HCT116 (cell line): ENCODE measurements at regions not wholly inside any gene's neighbourhood (a gene's known extent, or its start where the extent isn't known, plus 50 kb on each side); places are given as distances from the start of the nearest gene placed in this dataset.

Source experiments
- ATAC-seq: fragments of 200-7000 bp; cut with Tn5 transposase; 2 replicates; pipeline ENCODE4 v1.9.1; 2020; ENCODE audit warnings: mild to moderate bottlenecking, moderate library complexity
- BruUV-seq: library from RNA; stranded (reverse); fragments of 400-500 nt; replicated peaks from 2 replicates; lab custom pipeline; 2021; lab: Mats Ljungman, UMichigan
- CTCF ChIA-PET: fragments of 300-600 bp; sonication (Branson Sonifier 250); formaldehyde crosslinking; loops from one replicate; lab custom pipeline; 2021; ENCODE audit warnings: antibody characterized with exemption; lab: Charles Lee
- POLR2A ChIA-PET: fragments of 300-600, 350-600 bp; sonication (Branson Sonifier 250); formaldehyde crosslinking; loops from one replicate; lab custom pipeline; 2021; ENCODE audit warnings: antibody characterized with exemption; lab: Charles Lee
- RAD21 ChIA-PET, 2 experiments: fragments of 300-600 bp; sonication (Branson Sonifier 250); formaldehyde crosslinking; loops; one replicate each; lab custom pipeline; 2023; ENCODE audit warnings: low total read pairs in 2 of 2; ENCODE audit not compliant: uncharacterized antibody in 2 of 2, unreplicated experiment in 2 of 2, low non-redundant PET in 1 of 2; lab: Charles Lee
- DNase-seq: peaks from one replicate; pipeline ENCODE4 v3.0.0-alpha.2; 2010; ENCODE audit warnings: low read depth, low spot score
- H2AFZ ChIP-seq: fragments of 200-600 bp; shearing (Covaris generic), sonication (generic); 2 replicates; pipeline ENCODE4 v1.6.1; 2017; ENCODE audit warnings: low read depth, mixed run types, mixed read lengths, antibody characterized with exemption, low read length; ENCODE audit not compliant: poor library complexity, severe bottlenecking
- H3K27ac ChIP-seq: 2 replicates; pipeline ENCODE4 v1.5.1; 2012; ENCODE audit warnings: low read depth, low read length
- H3K27me3 ChIP-seq: fragments of 200-600 bp; sonication (generic); 2 replicates; pipeline ENCODE4 v1.6.1; 2016; ENCODE audit warnings: mixed run types, low read length, mixed read lengths; ENCODE audit not compliant: insufficient read depth
- H3K36me3 ChIP-seq, 2 experiments: fragments of 200-500 bp in 1 of 2; fragments of 200-600 bp in 1 of 2; sonication (Bioruptor generic) in 1 of 2; sonication (generic) in 1 of 2; 2 replicates each; pipeline versions ENCODE4 v1.5.1 to v1.6.1; 2014 to 2016; ENCODE audit warnings: low read length in 2 of 2, inconsistent platforms in 1 of 2, mixed read lengths in 1 of 2, mixed run types in 1 of 2; ENCODE audit not compliant: insufficient read depth in 2 of 2, control insufficient read depth in 1 of 2
- H3K4me1 ChIP-seq, 2 experiments: fragments of 200-600 bp in 1 of 2; sonication (generic) in 1 of 2; 2 replicates each; pipeline versions ENCODE4 v1.5.1 to v1.6.1; 2012 to 2017; ENCODE audit warnings: low read length in 2 of 2, inconsistent platforms in 1 of 2, mild to moderate bottlenecking in 1 of 2, mixed read lengths in 1 of 2, mixed run types in 1 of 2, moderate library complexity in 1 of 2; ENCODE audit not compliant: insufficient read depth in 2 of 2, control insufficient read depth in 1 of 2
- H3K4me2 ChIP-seq: fragments of 200-600 bp; sonication (generic); 2 replicates; pipeline ENCODE4 v1.6.1; 2017; ENCODE audit warnings: mixed run types, low read length, mixed read lengths
- H3K4me3 ChIP-seq, 2 experiments: fragments of 200-600 bp in 1 of 2; sonication (generic) in 1 of 2; replicated peaks in 1 of 2; 2 replicates each; pipeline ENCODE4 v1.5.1; 2011 to 2016; ENCODE audit warnings: low read length in 2 of 2, control low read depth in 1 of 2, low read depth in 1 of 2, mild to moderate bottlenecking in 1 of 2, mixed read lengths in 1 of 2, mixed run types in 1 of 2
- H3K79me2 ChIP-seq: fragments of 200-600 bp; sonication (generic); 2 replicates; pipeline ENCODE4 v1.6.1; 2017; ENCODE audit warnings: mild to moderate bottlenecking, mixed run types, low read length, moderate library complexity, mixed read lengths; ENCODE audit not compliant: insufficient read depth
- H3K9ac ChIP-seq: fragments of 200-600 bp; sonication (generic); 2 replicates; pipeline ENCODE4 v1.6.1; 2016; ENCODE audit warnings: low read length, mixed read lengths
- H3K9me2 ChIP-seq: fragments of 200-600 bp; sonication (generic), shearing (Covaris generic); 2 replicates; pipeline ENCODE4 v1.6.1; 2017; ENCODE audit warnings: mixed run types, mild to moderate bottlenecking, moderate library complexity; ENCODE audit not compliant: insufficient read depth
- H3K9me3 ChIP-seq, 2 experiments: fragments of 200-500 bp in 1 of 2; fragments of 200-600 bp in 1 of 2; sonication (Bioruptor generic) in 1 of 2; sonication (generic) in 1 of 2; 2 replicates each; pipeline ENCODE4 v1.6.1; 2014 to 2017; ENCODE audit warnings: low read length in 2 of 2, mixed read lengths in 2 of 2, inconsistent platforms in 1 of 2, low read depth in 1 of 2, mild to moderate bottlenecking in 1 of 2, mixed run types in 1 of 2, moderate library complexity in 1 of 2; ENCODE audit not compliant: control insufficient read depth in 1 of 2, insufficient read depth in 1 of 2
- H4K20me1 ChIP-seq: fragments of 200-600 bp; sonication (generic), shearing (Covaris generic); 2 replicates; pipeline ENCODE4 v1.6.1; 2017; ENCODE audit warnings: mixed run types, mild to moderate bottlenecking, moderate library complexity; ENCODE audit not compliant: insufficient read depth
- ATF3 ChIP-seq: IDR thresholded peaks from 2 replicates; pipeline ENCODE4 v1.6.1; 2012
- CBX3 ChIP-seq: IDR thresholded peaks from 2 replicates; pipeline ENCODE4 v1.6.1; 2012; ENCODE audit warnings: low read depth
- CTCF ChIP-seq, 3 experiments: fragments of 200-600 bp in 1 of 3; sonication (generic) in 1 of 3; IDR thresholded peaks in 2 of 3; conservative IDR thresholded peaks in 1 of 3; 2 replicates each; pipeline ENCODE4 v1.5.1; 2012 to 2017; ENCODE audit warnings: low read depth in 2 of 3, low read length in 2 of 3, antibody characterized with exemption in 1 of 3, borderline replicate concordance in 1 of 3, control low read depth in 1 of 3, mild to moderate bottlenecking in 1 of 3, mixed read lengths in 1 of 3, mixed run types in 1 of 3, moderate library complexity in 1 of 3; ENCODE audit not compliant: insufficient read depth in 1 of 3
- EGR1 ChIP-seq: IDR thresholded peaks from 2 replicates; pipeline ENCODE4 v1.6.1; 2012; ENCODE audit warnings: low read depth
- ELF1 ChIP-seq: IDR thresholded peaks from 2 replicates; pipeline ENCODE4 v1.6.1; 2012; ENCODE audit warnings: low read depth, borderline replicate concordance
- EZH2 ChIP-seq: fragments of 200-600 bp; sonication (generic); IDR thresholded peaks from 2 replicates; pipeline ENCODE4 v1.6.1; 2017; ENCODE audit warnings: antibody characterized with exemption, mixed run types
- EZH2phosphoT487 ChIP-seq: fragments of 200-600 bp; IDR thresholded peaks from 2 replicates; pipeline ENCODE4 v1.6.1; 2018; ENCODE audit warnings: antibody characterized with exemption, borderline replicate concordance
- JUND ChIP-seq: IDR thresholded peaks from 2 replicates; pipeline ENCODE4 v1.6.1; 2012
- MAX ChIP-seq: IDR thresholded peaks from 2 replicates; pipeline ENCODE4 v1.6.1; 2012
- POLR2AphosphoS5 ChIP-seq: IDR thresholded peaks from 2 replicates; pipeline ENCODE4 v1.6.1; 2011; ENCODE audit warnings: mild to moderate bottlenecking, low read depth, low read length, moderate library complexity
- RAD21 ChIP-seq: IDR thresholded peaks from 2 replicates; pipeline ENCODE4 v1.6.1; 2012; ENCODE audit warnings: low read depth, mild to moderate bottlenecking
- REST ChIP-seq: IDR thresholded peaks from 2 replicates; pipeline ENCODE4 v1.6.1; 2012; ENCODE audit warnings: low read depth
- SIN3A ChIP-seq: IDR thresholded peaks from 2 replicates; pipeline ENCODE4 v1.6.1; 2012; ENCODE audit warnings: low read depth
- SP1 ChIP-seq: IDR thresholded peaks from 2 replicates; pipeline ENCODE4 v1.6.1; 2012; ENCODE audit warnings: low read depth
- YY1 ChIP-seq: IDR thresholded peaks from 2 replicates; pipeline ENCODE4 v1.6.1; 2011; ENCODE audit warnings: low read length, low read depth, moderate library complexity, mild to moderate bottlenecking; ENCODE audit not compliant: insufficient replicate concordance; ENCODE audit errors: extremely low read depth
- ZBTB33 ChIP-seq: IDR thresholded peaks from 2 replicates; pipeline ENCODE4 v1.6.1; 2011; ENCODE audit warnings: mild to moderate bottlenecking, low read length, moderate library complexity; ENCODE audit not compliant: insufficient replicate concordance; ENCODE audit errors: extremely low read depth
- ZFX ChIP-seq: fragments of 450-650 bp; IDR thresholded peaks from 2 replicates; pipeline ENCODE4 v1.6.1; 2017
- ZNF274 ChIP-seq: fragments of 200-500 bp; sonication (Bioruptor generic); IDR thresholded peaks from 2 replicates; pipeline ENCODE4 v1.6.1; 2014; ENCODE audit warnings: mild to moderate bottlenecking, low read depth, low read length, inconsistent platforms
- intact Hi-C: fragments of 100-400 bp; cut with micrococcal nuclease; formaldehyde crosslinking; loops from 2 replicates; pipeline ENCODE4 v1.10.0; 2022

- H3K27me3 ChIP-seq: no peaks in the 10 kb centered on the region
- DNase-seq (no peak), ATAC-seq (no peak)
- H4K20me1 ChIP-seq: no peaks in the 10 kb centered on the region
- no peaks in the 10 kb centered on the region for H3K9me2 ChIP-seq
- H3K9me3 ChIP-seq: peaks cover 0 to 4% of the 10 kb centered on the region in 2 experiments; a peak in 2 of 4 replicates
- no peaks in the 10 kb centered on the region for H3K36me3 ChIP-seq
- H2AFZ ChIP-seq: no peak overlapping the region
- ChIA-PET RAD21 (no interaction called here), CTCF (no interaction called here), POLR2A (no interaction called here)
- no peak overlapping the region for H3K4me3 ChIP-seq
- H3K4me2 ChIP-seq: no peak overlapping the region
- intact Hi-C loops: no loop called here
- no peak overlapping the region for H3K27ac ChIP-seq
- no peak overlapping the region for H3K9ac ChIP-seq
- no peak for TF ChIP-seq SIN3A
- no peak for TF ChIP-seq REST
- no peak for TF ChIP-seq ZFX
- TF ChIP-seq ATF3: no peak
- no peak for TF ChIP-seq ELF1
- TF ChIP-seq CBX3: no peak
- TF ChIP-seq EZH2phosphoT487: no peak
- TF ChIP-seq CTCF (IDR thresholded peaks at IDR 0.05 in 2 of 3, conservative IDR thresholded peaks at IDR 0.05 in 1 of 3; ENCODE audit: borderline replicate concordance in 1 of 3, insufficient read depth in 1 of 3, low read depth in 2 of 3, low read length in 2 of 3): no peak
- no peak for TF ChIP-seq ZBTB33
- TF ChIP-seq ZNF274: no peak
- no peak for TF ChIP-seq EZH2
- no peak for TF ChIP-seq YY1
- no peak for TF ChIP-seq SP1
- no peak for TF ChIP-seq EGR1
- TF ChIP-seq JUND: no peak
- no peak for TF ChIP-seq RAD21
- TF ChIP-seq MAX: no peak
- TF ChIP-seq POLR2AphosphoS5: no peak
- no peaks in the 10 kb centered on the region for H3K79me2 ChIP-seq
- no TSS peak for BruUV-seq
- no peaks in the 10 kb centered on the region for H3K4me1 ChIP-seq
These were observed 78.4 kb upstream of the CCDC179 start for GRCh38 chr11:22938691-22939090.
